ENCODE measurements at regions not wholly inside any gene's neighbourhood (a gene's known extent, or its start where the extent isn't known, plus 50 kb on each side); places are given as distances from the start of the nearest gene placed in this dataset.
"Not testable (repeated sequence)": the region's sequence is repeated elsewhere in the genome, so short reads cannot be mapped to it uniquely, and the experiment has no call there.

GRCh38 chr16:26457095-26457494 lies 609.6 kb upstream of the C16orf82 start:
- DNase-seq (ENCODE audit: low read depth), result no peak
- H3K4me3 ChIP-seq (ENCODE audit: low read depth, low read length), result no peak overlapping the region
- no peak for TF ChIP-seq MYC (IDR thresholded peaks at IDR 0.05; ENCODE audit: low read depth, low read length)

- no peak for TF ChIP-seq MAX (IDR thresholded peaks at IDR 0.05; ENCODE audit: low read depth, low read length)
- TF ChIP-seq POLR2A (IDR thresholded peaks at IDR 0.05; ENCODE audit: extremely low read depth, insufficient read length), result no peak
- TF ChIP-seq MYC (IDR thresholded peaks at IDR 0.05; ENCODE audit: low read depth, low read length), result no peak
- TF ChIP-seq CTCF (IDR thresholded peaks at IDR 0.05; ENCODE audit: low read depth, low read length), result no peak
- DNase-seq (ENCODE audit: low read depth), result no peak
- H3K4me3 ChIP-seq (ENCODE audit: low read depth, low read length), result no peak overlapping the region
Observed at GRCh38 chr16:26457882-26458281, 608.8 kb upstream of the C16orf82 start.

- DNase-seq (ENCODE audit: low read depth), result no peak
- no peak overlapping the region for H3K4me3 ChIP-seq (ENCODE audit: low read depth, low read length)
- TF ChIP-seq MYC (IDR thresholded peaks at IDR 0.05; ENCODE audit: low read depth, low read length) (no peak), CTCF (IDR thresholded peaks at IDR 0.05; ENCODE audit: low read depth, low read length) (no peak), POLR2A (IDR thresholded peaks at IDR 0.05; ENCODE audit: extremely low read depth, insufficient read length) (no peak), MAX (IDR thresholded peaks at IDR 0.05; ENCODE audit: low read depth, low read length) (no peak)
Observed at GRCh38 chr16:26464576-26465266, 602.0 kb upstream of the C16orf82 start.

- H3K4me3 ChIP-seq (ENCODE audit: low read depth, low read length); DNase-seq (ENCODE audit: low read depth): not testable (repeated sequence)
Observed at GRCh38 chr16:26474405-26474804, 592.3 kb upstream of the C16orf82 start.

- H3K4me3 ChIP-seq (ENCODE audit: low read depth, low read length), result no peak overlapping the region
- TF ChIP-seq POLR2A (IDR thresholded peaks at IDR 0.05; ENCODE audit: extremely low read depth, insufficient read length) (no peak), CTCF (IDR thresholded peaks at IDR 0.05; ENCODE audit: low read depth, low read length) (no peak), MYC (IDR thresholded peaks at IDR 0.05; ENCODE audit: low read depth, low read length) (no peak), MAX (IDR thresholded peaks at IDR 0.05; ENCODE audit: low read depth, low read length) (no peak)
- no peak for DNase-seq (ENCODE audit: low read depth)
Observed at GRCh38 chr16:26475596-26475995, 591.1 kb upstream of the C16orf82 start.

GRCh38 chr16:26491101-26491670 lies 575.5 kb upstream of the C16orf82 start:
- TF ChIP-seq MAX (IDR thresholded peaks at IDR 0.05; ENCODE audit: low read depth, low read length) (no peak), CTCF (IDR thresholded peaks at IDR 0.05; ENCODE audit: low read depth, low read length) (no peak), MYC (IDR thresholded peaks at IDR 0.05; ENCODE audit: low read depth, low read length) (no peak)
- H3K4me3 ChIP-seq (ENCODE audit: low read depth, low read length), result no peak overlapping the region
- DNase-seq (ENCODE audit: low read depth), result no peak

- no peak for DNase-seq (ENCODE audit: low read depth)
- no peak overlapping the region for H3K4me3 ChIP-seq (ENCODE audit: low read depth, low read length)
- no peak for TF ChIP-seq MAX (IDR thresholded peaks at IDR 0.05; ENCODE audit: low read depth, low read length)
- TF ChIP-seq CTCF (IDR thresholded peaks at IDR 0.05; ENCODE audit: low read depth, low read length), result no peak
- no peak for TF ChIP-seq POLR2A (IDR thresholded peaks at IDR 0.05; ENCODE audit: extremely low read depth, insufficient read length)
- TF ChIP-seq MYC (IDR thresholded peaks at IDR 0.05; ENCODE audit: low read depth, low read length), result no peak
Observed at GRCh38 chr16:26491962-26492361, 574.8 kb upstream of the C16orf82 start.
